ENCODE measurements at regions not wholly inside any gene's neighbourhood (a gene's known extent, or its start where the extent isn't known, plus 50 kb on each side); places are given as distances from the start of the nearest gene placed in this dataset.

GRCh38 chr4:138919094-138919936, 96.3 kb upstream of the NOCT start:
- DNase-seq: peak; percentile 24

- DNase-seq: no peak
These were observed 97.3 kb upstream of the NOCT start for GRCh38 chr4:138918169-138918869.

GRCh38 chr4:138916763-138917162, 98.8 kb upstream of the NOCT start:
- no peak for DNase-seq

- no peak for DNase-seq
These were observed 99.8 kb upstream of the NOCT start for GRCh38 chr4:138915756-138916155.

GRCh38 chr4:138912704-138913340, 102.8 kb upstream of the NOCT start:
- no peak for DNase-seq

- no peak for DNase-seq
These were observed 103.5 kb upstream of the NOCT start for GRCh38 chr4:138911909-138912703.

- DNase-seq: no peak
These were observed 104.7 kb upstream of the NOCT start for GRCh38 chr4:138910914-138911336.

- DNase-seq: no peak
These were observed 105.2 kb upstream of the NOCT start for GRCh38 chr4:138910195-138910913.

- no peak for DNase-seq
These were observed 106.0 kb upstream of the NOCT start for GRCh38 chr4:138909587-138909986.

- DNase-seq: no peak
These were observed 107.4 kb upstream of the NOCT start for GRCh38 chr4:138908134-138908533.

GRCh38 chr4:138907174-138907573, 108.4 kb upstream of the NOCT start:
- DNase-seq: no peak

GRCh38 chr4:138904793-138905192, 110.8 kb upstream of the NOCT start:
- no peak for DNase-seq

GRCh38 chr4:138903185-138903584, 112.4 kb upstream of the NOCT start:
- no peak for DNase-seq

GRCh38 chr4:138902705-138903104, 112.9 kb upstream of the NOCT start:
- DNase-seq: no peak

GRCh38 chr4:138901177-138901576, 114.4 kb upstream of the NOCT start:
- DNase-seq: no peak

GRCh38 chr4:138899999-138900398, 115.6 kb upstream of the NOCT start:
- DNase-seq: no peak

GRCh38 chr4:138898282-138898681, 117.3 kb upstream of the NOCT start:
- DNase-seq: no peak

- no peak for DNase-seq
These were observed 117.8 kb upstream of the NOCT start for GRCh38 chr4:138897811-138898226.

- DNase-seq: no peak
These were observed 120.9 kb upstream of the NOCT start for GRCh38 chr4:138894709-138895108.

GRCh38 chr4:138894011-138894410, 121.6 kb upstream of the NOCT start:
- DNase-seq: no peak

- DNase-seq: no peak
These were observed 122.8 kb upstream of the NOCT start for GRCh38 chr4:138892483-138893407.

Measured in activated T-cell treated with anti-CD3 and anti-CD28 coated beads for 4 hours (primary cell).